ENCODE measurements at regions not wholly inside any gene's neighbourhood (a gene's known extent, or its start where the extent isn't known, plus 50 kb on each side); places are given as distances from the start of the nearest gene placed in this dataset.

DNA sequence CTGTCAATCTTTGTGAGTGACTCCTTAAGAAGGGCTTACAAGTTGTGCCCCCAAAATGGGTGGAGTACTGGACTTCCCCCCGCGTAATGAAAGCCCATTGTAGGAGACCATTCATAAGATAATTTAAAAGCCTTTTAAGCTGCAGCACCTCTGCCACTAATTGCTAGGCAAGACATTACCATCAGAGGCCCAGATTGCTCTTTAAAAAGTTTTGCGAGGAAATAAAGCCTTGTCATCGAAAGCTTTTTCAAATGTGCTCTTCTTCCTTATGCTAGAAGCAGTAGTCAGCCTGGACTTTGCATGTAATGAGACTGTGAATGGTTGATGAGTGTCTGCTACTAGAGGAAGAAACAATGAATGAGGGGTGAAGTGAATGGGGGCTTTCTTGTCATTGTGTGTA is 345.3 kb upstream of the CDH2 start:
- Histone ChIP-seq H3K4me3 (ENCODE audit: low read depth, low read length) (no peak overlapping the region), H3K27ac (ENCODE audit: extremely low read depth, low read depth, low read length) (no peak overlapping the region), H3K4me1 (ENCODE audit: control insufficient read depth, insufficient read depth, low read length) (no peaks in the 10 kb centered on the region), H3K9me3 (ENCODE audit: control insufficient read depth, insufficient read depth, low read depth, low read length) (no peaks in the 10 kb centered on the region), H3K36me3 (ENCODE audit: control insufficient read depth in 2 of 2, insufficient read depth in 1 of 2, low read length in 2 of 2) (no peaks in the 10 kb centered on the region)
- ChIA-PET POLR2A (no interaction called here), CTCF (no interaction called here)
- TF ChIP-seq, protein P1, sequence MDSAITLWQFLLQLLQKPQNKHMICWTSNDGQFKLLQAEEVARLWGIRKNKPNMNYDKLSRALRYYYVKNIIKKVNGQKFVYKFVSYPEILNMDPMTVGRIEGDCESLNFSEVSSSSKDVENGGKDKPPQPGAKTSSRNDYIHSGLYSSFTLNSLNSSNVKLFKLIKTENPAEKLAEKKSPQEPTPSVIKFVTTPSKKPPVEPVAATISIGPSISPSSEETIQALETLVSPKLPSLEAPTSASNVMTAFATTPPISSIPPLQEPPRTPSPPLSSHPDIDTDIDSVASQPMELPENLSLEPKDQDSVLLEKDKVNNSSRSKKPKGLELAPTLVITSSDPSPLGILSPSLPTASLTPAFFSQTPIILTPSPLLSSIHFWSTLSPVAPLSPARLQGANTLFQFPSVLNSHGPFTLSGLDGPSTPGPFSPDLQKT (IDR thresholded peaks at IDR 0.05; ENCODE audit: borderline replicate concordance, low read depth, low read length): no peak
- TF ChIP-seq ZNF792 (tag by site-specific recombination; IDR thresholded peaks at IDR 0.05): no peak

DNA sequence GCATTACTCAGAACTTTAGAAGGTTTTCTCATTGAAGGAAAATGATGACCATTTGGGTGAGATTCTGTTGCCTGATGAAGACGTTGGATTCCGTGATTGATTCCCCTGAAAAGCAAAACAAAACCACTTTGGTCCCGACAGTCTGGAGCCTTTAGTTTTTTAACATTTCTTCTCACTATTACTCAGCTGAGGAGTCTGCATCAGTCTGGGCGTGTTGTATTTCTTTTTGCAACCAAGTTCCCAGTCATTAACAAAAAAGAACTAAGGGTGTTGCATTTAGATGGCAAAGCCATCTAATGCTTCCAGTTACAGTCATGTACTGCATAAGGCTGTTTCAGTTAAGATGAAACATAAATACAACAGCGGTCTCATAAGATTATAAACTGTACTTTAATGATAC is 343.1 kb upstream of the CDH2 start:
- TF ChIP-seq ZBTB17 (tag by site-specific recombination; IDR thresholded peaks at IDR 0.05) (no peak), KLF16 (tag by site-specific recombination; IDR thresholded peaks at IDR 0.05) (no peak), GLI4 (tag by site-specific recombination; IDR thresholded peaks at IDR 0.05) (no peak), HOXD13 (CRISPR knock-in tag; IDR thresholded peaks at IDR 0.05; ENCODE audit: borderline replicate concordance) (no peak), TRIM28 (IDR thresholded peaks at IDR 0.05; ENCODE audit: borderline replicate concordance, low read length) (no peak), ZNF121 (tag by site-specific recombination; IDR thresholded peaks at IDR 0.05) (no peak), SCRT2 (tag by site-specific recombination; IDR thresholded peaks at IDR 0.05) (no peak), SCRT1 (tag by site-specific recombination; IDR thresholded peaks at IDR 0.05; ENCODE audit: borderline replicate concordance) (no peak), ZNF791 (tag by site-specific recombination; IDR thresholded peaks at IDR 0.05) (no peak), ZNF776 (tag by site-specific recombination; IDR thresholded peaks at IDR 0.05; ENCODE audit: borderline replicate concordance) (no peak), ZNF16 (tag by site-specific recombination; IDR thresholded peaks at IDR 0.05; ENCODE audit: low read depth) (no peak), ZNF701 (tag by site-specific recombination; IDR thresholded peaks at IDR 0.05) (no peak), ZNF624 (tag by site-specific recombination; IDR thresholded peaks at IDR 0.05) (no peak), ZNF433 (tag by site-specific recombination; IDR thresholded peaks at IDR 0.05; ENCODE audit: low read depth) (no peak), ZNF843 (tag by site-specific recombination; IDR thresholded peaks at IDR 0.05) (no peak)
- TF ChIP-seq, protein P1 (IDR thresholded peaks at IDR 0.05; ENCODE audit: borderline replicate concordance, low read depth, low read length): no peak
- TF ChIP-seq, protein P2, sequence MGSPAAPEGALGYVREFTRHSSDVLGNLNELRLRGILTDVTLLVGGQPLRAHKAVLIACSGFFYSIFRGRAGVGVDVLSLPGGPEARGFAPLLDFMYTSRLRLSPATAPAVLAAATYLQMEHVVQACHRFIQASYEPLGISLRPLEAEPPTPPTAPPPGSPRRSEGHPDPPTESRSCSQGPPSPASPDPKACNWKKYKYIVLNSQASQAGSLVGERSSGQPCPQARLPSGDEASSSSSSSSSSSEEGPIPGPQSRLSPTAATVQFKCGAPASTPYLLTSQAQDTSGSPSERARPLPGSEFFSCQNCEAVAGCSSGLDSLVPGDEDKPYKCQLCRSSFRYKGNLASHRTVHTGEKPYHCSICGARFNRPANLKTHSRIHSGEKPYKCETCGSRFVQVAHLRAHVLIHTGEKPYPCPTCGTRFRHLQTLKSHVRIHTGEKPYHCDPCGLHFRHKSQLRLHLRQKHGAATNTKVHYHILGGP (tag by site-specific recombination; IDR thresholded peaks at IDR 0.05): no peak
- TF ChIP-seq, protein P3, sequence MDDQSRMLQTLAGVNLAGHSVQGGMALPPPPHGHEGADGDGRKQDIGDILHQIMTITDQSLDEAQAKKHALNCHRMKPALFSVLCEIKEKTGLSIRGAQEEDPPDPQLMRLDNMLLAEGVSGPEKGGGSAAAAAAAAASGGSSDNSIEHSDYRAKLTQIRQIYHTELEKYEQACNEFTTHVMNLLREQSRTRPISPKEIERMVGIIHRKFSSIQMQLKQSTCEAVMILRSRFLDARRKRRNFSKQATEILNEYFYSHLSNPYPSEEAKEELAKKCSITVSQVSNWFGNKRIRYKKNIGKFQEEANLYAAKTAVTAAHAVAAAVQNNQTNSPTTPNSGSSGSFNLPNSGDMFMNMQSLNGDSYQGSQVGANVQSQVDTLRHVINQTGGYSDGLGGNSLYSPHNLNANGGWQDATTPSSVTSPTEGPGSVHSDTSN (CRISPR knock-in tag; IDR thresholded peaks at IDR 0.05): no peak
- TF ChIP-seq, protein P4, sequence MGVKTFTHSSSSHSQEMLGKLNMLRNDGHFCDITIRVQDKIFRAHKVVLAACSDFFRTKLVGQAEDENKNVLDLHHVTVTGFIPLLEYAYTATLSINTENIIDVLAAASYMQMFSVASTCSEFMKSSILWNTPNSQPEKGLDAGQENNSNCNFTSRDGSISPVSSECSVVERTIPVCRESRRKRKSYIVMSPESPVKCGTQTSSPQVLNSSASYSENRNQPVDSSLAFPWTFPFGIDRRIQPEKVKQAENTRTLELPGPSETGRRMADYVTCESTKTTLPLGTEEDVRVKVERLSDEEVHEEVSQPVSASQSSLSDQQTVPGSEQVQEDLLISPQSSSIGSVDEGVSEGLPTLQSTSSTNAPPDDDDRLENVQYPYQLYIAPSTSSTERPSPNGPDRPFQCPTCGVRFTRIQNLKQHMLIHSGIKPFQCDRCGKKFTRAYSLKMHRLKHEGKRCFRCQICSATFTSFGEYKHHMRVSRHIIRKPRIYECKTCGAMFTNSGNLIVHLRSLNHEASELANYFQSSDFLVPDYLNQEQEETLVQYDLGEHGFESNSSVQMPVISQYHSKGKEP (tag by site-specific recombination; IDR thresholded peaks at IDR 0.05): no peak
- Histone ChIP-seq H3K4me1 (ENCODE audit: control insufficient read depth, insufficient read depth, low read length) (no peaks in the 10 kb centered on the region), H3K36me3 (ENCODE audit: control insufficient read depth in 2 of 2, insufficient read depth in 1 of 2, low read length in 2 of 2) (no peaks in the 10 kb centered on the region), H3K27ac (ENCODE audit: extremely low read depth, low read depth, low read length) (no peak overlapping the region), H3K4me3 (ENCODE audit: low read depth, low read length) (no peak overlapping the region), H3K9me3 (ENCODE audit: control insufficient read depth, insufficient read depth, low read depth, low read length) (no peaks in the 10 kb centered on the region)
- ChIA-PET POLR2A (no interaction called here), CTCF (interaction anchor here (0.6 kb wide), 1 partner anchor 14 kb away, joined by 3 read pairs; no protein-coding TSS in a partner anchor)
